Erythroblast (primary cell): ENCODE measurements at regions not wholly inside any gene's neighbourhood (a gene's known extent, or its start where the extent isn't known, plus 50 kb on each side); places are given as distances from the start of the nearest gene placed in this dataset.

Source experiments
- GATA1 ChIP-seq: IDR thresholded peaks from 2 replicates; pipeline ENCODE4 v1.6.1; 2011; ENCODE audit warnings: low read depth, mild to moderate bottlenecking, control low read depth, low read length, moderate library complexity
- POLR2A ChIP-seq: IDR thresholded peaks from 2 replicates; pipeline ENCODE4 v1.6.1; 2011; ENCODE audit warnings: mild to moderate bottlenecking, low read length

- TF ChIP-seq POLR2A (no peak), GATA1 (no peak)
Measured at GRCh38 chr9:119036969-119037368, 332.3 kb downstream of the BRINP1 start.
